COLO668 (cell line): ENCODE measurements at regions not wholly inside any gene's neighbourhood (a gene's known extent, or its start where the extent isn't known, plus 50 kb on each side); places are given as distances from the start of the nearest gene placed in this dataset.

Experiments
- DNase-seq: peaks from one replicate; lab custom pipeline; 2025; ENCODE audit not compliant: unreplicated experiment; lab: John Stamatoyannopoulos, UW

GRCh38 chr9:7360513-7360912, 439.1 kb downstream of the DMAC1 start:
- DNase-seq, result no peak

GRCh38 chr9:7358876-7359275, 440.7 kb downstream of the DMAC1 start:
- no peak for DNase-seq

- DNase-seq, result no peak
Observed at GRCh38 chr9:7354704-7355103, 444.9 kb downstream of the DMAC1 start.

GRCh38 chr9:7348692-7349091, 450.9 kb downstream of the DMAC1 start:
- no peak for DNase-seq

- no peak for DNase-seq
Observed at GRCh38 chr9:7347556-7347955, 452.0 kb downstream of the DMAC1 start.

- DNase-seq, result no peak
Observed at GRCh38 chr9:7346144-7346543, 453.4 kb downstream of the DMAC1 start.

GRCh38 chr9:7342736-7343135, 456.8 kb downstream of the DMAC1 start:
- no peak for DNase-seq

- no peak for DNase-seq
Observed at GRCh38 chr9:7342229-7342628, 457.3 kb downstream of the DMAC1 start.

GRCh38 chr9:7341571-7341970, 458.0 kb downstream of the DMAC1 start:
- no peak for DNase-seq

- DNase-seq, result no peak
Observed at GRCh38 chr9:7340451-7340850, 459.1 kb downstream of the DMAC1 start.

GRCh38 chr9:7338586-7339281, 460.8 kb downstream of the DMAC1 start:
- no peak for DNase-seq

GRCh38 chr9:7336356-7337065, 463.1 kb downstream of the DMAC1 start:
- no peak for DNase-seq

- no peak for DNase-seq
Observed at GRCh38 chr9:7333719-7334118, 465.9 kb downstream of the DMAC1 start.

- no peak for DNase-seq
Observed at GRCh38 chr9:7332780-7333179, 466.8 kb downstream of the DMAC1 start.

GRCh38 chr9:7328453-7328852, 471.1 kb downstream of the DMAC1 start:
- no peak for DNase-seq

GRCh38 chr9:7325995-7326394, 473.6 kb downstream of the DMAC1 start:
- DNase-seq, result no peak

GRCh38 chr9:7324152-7324598, 475.4 kb downstream of the DMAC1 start:
- DNase-seq, result no peak

GRCh38 chr9:7320841-7321240, 478.7 kb downstream of the DMAC1 start:
- DNase-seq, result no peak

- DNase-seq, result peak; percentile 52
Observed at GRCh38 chr9:7320139-7320538, 479.4 kb downstream of the DMAC1 start.

- DNase-seq, result no peak
Observed at GRCh38 chr9:7318920-7319319, 480.7 kb downstream of the DMAC1 start.

- peak; percentile 7 for DNase-seq
Observed at GRCh38 chr9:7316967-7317366, 482.6 kb downstream of the DMAC1 start.

- no peak for DNase-seq
Observed at GRCh38 chr9:7316166-7316795, 483.3 kb downstream of the DMAC1 start.
